ENCODE measurements at regions not wholly inside any gene's neighbourhood (a gene's known extent, or its start where the extent isn't known, plus 50 kb on each side); places are given as distances from the start of the nearest gene placed in this dataset.

- no peak for TF ChIP-seq POLR2A (IDR thresholded peaks at IDR 0.05)
- TF ChIP-seq CTCF (IDR thresholded peaks at IDR 0.05) = no peak
Observed at GRCh38 chr7:39855325-39855674, 94.8 kb upstream of the CDK13 start.
